OCI-LY7 (cell line): ENCODE measurements at regions not wholly inside any gene's neighbourhood (a gene's known extent, or its start where the extent isn't known, plus 50 kb on each side); places are given as distances from the start of the nearest gene placed in this dataset.

ENCODE experiments used
- BruUV-seq: library from RNA; stranded (reverse); fragments of 400-500 nt; replicated peaks from 2 replicates; lab custom pipeline; 2021; lab: Mats Ljungman, UMichigan
- CTCF ChIA-PET: fragments of 300-600 bp; sonication (Branson Sonifier 250); formaldehyde crosslinking; loops from one replicate; lab custom pipeline; 2022; ENCODE audit warnings: antibody characterized with exemption; ENCODE audit not compliant: unreplicated experiment; lab: Charles Lee
- POLR2A ChIA-PET: fragments of 300-600 bp; sonication (Branson Sonifier 250); formaldehyde crosslinking; loops from one replicate; lab custom pipeline; 2022; ENCODE audit warnings: antibody characterized with exemption; lab: Charles Lee
- DNase-seq: peaks from one replicate; pipeline ENCODE4 v3.0.0-alpha.2; 2015; ENCODE audit warnings: low spot score
- H2AFZ ChIP-seq: fragments of 200-600 bp; sonication (generic), shearing (Covaris generic); 2 replicates; pipeline ENCODE4 v1.6.1; 2014; ENCODE audit warnings: mild to moderate bottlenecking, antibody characterized with exemption, low read length, moderate library complexity
- H3K27ac ChIP-seq: fragments of 200-600 bp; sonication (generic); 2 replicates; pipeline ENCODE4 v1.5.1; 2014; ENCODE audit warnings: mixed run types, low read depth, mild to moderate bottlenecking, moderate library complexity, low read length, inconsistent platforms; ENCODE audit not compliant: poor library complexity, severe bottlenecking
- H3K36me3 ChIP-seq: fragments of 200-600 bp; sonication (generic); 2 replicates; pipeline ENCODE4 v1.6.1; 2014; ENCODE audit warnings: mild to moderate bottlenecking, antibody characterized with exemption, low read length, moderate library complexity, mixed read lengths; ENCODE audit not compliant: insufficient read depth
- H3K4me1 ChIP-seq: fragments of 200-600 bp; sonication (generic); 2 replicates; pipeline ENCODE4 v1.5.1; 2014; ENCODE audit warnings: mild to moderate bottlenecking, low read length; ENCODE audit not compliant: insufficient read depth, poor library complexity, severe bottlenecking
- H3K4me2 ChIP-seq: fragments of 200-600 bp; sonication (generic); 2 replicates; pipeline ENCODE4 v1.6.1; 2014; ENCODE audit warnings: mild to moderate bottlenecking, low read length
- H3K4me3 ChIP-seq: fragments of 200-600 bp; sonication (generic); 2 replicates; pipeline ENCODE4 v1.5.1; 2014; ENCODE audit warnings: mild to moderate bottlenecking, low read depth, low read length; ENCODE audit not compliant: poor library complexity, severe bottlenecking
- H3K79me2 ChIP-seq: fragments of 200-600 bp; sonication (generic); 2 replicates; pipeline ENCODE4 v1.6.1; 2016; ENCODE audit warnings: low read depth, mild to moderate bottlenecking, low read length, moderate library complexity, mixed read lengths; ENCODE audit not compliant: insufficient read depth
- H3K9me2 ChIP-seq: fragments of 200-600 bp; sonication (generic); 2 replicates; pipeline ENCODE4 v1.6.1; 2016; ENCODE audit warnings: mild to moderate bottlenecking, low read length, mixed read lengths; ENCODE audit not compliant: insufficient read depth
- H3K9me3 ChIP-seq: fragments of 200-600 bp; sonication (generic); 2 replicates; pipeline ENCODE4 v1.6.1; 2014; ENCODE audit warnings: mild to moderate bottlenecking, mixed run types, low read length, mixed read lengths
- H4K20me1 ChIP-seq: fragments of 200-600 bp; sonication (generic); 2 replicates; pipeline ENCODE4 v1.6.1; 2014; ENCODE audit warnings: mild to moderate bottlenecking, antibody characterized with exemption, low read length, moderate library complexity, mixed read lengths; ENCODE audit not compliant: insufficient read depth
- CTCF ChIP-seq: fragments of 200-600 bp; sonication (generic); conservative IDR thresholded peaks from 2 replicates; pipeline ENCODE4 v1.5.1; 2014; ENCODE audit warnings: mild to moderate bottlenecking, antibody characterized with exemption, low read length, moderate library complexity, mixed read lengths
- EZH2phosphoT487 ChIP-seq: fragments of 200-600 bp; sonication (generic); IDR thresholded peaks from 2 replicates; pipeline ENCODE4 v1.6.1; 2018; ENCODE audit warnings: low read depth, borderline replicate concordance, mild to moderate bottlenecking, mixed run types, antibody characterized with exemption, low read length, moderate library complexity, mixed read lengths
- intact Hi-C: fragments of 100-400 bp; cut with micrococcal nuclease; formaldehyde crosslinking; loops from one replicate; pipeline ENCODE4 v1.10.0; 2022; ENCODE audit not compliant: unreplicated experiment

- no peak overlapping the region for H2AFZ ChIP-seq
- H3K9me3 ChIP-seq = no peaks in the 10 kb centered on the region
- no peak overlapping the region for H3K4me2 ChIP-seq
- CTCF ChIA-PET = no interaction called here
- no peak overlapping the region for H3K4me3 ChIP-seq
- H3K4me1 ChIP-seq = no peaks in the 10 kb centered on the region
- intact Hi-C loops = no loop called here
- H3K36me3 ChIP-seq = no peaks in the 10 kb centered on the region
- H3K79me2 ChIP-seq = no peaks in the 10 kb centered on the region
- BruUV-seq = no TSS peak
- H4K20me1 ChIP-seq = no peaks in the 10 kb centered on the region
- TF ChIP-seq EZH2phosphoT487 = no peak
- TF ChIP-seq CTCF = no peak
- DNase-seq = no peak
- no peak overlapping the region for H3K27ac ChIP-seq
- POLR2A ChIA-PET = no interaction called here
- no peaks in the 10 kb centered on the region for H3K9me2 ChIP-seq
Observed at GRCh38 chr10:63069318-63069717, 63.8 kb upstream of the NRBF2 start.

DNA sequence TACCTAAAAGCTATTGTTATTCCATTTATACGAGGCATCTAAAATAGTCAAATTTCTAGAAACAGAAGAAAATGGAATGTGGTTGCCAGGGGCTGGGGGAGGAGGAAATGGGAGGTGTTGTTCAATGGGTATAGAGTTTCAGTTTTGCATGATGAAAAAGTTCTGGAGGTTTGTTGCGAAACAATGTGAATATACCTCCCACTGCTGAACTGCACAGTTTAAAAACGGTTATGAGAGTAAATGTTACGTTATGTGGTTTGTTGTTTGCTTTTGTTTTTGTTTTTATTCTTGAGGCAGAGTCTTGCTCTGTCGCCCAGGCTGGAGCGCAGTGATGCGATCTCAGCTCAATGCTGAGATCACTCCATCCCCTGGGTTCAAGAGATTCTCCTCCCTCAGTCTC lies 64.9 kb upstream of the NRBF2 start:
- H3K79me2 ChIP-seq = no peaks in the 10 kb centered on the region
- no peaks in the 10 kb centered on the region for H3K9me2 ChIP-seq
- no peaks in the 10 kb centered on the region for H3K9me3 ChIP-seq
- TF ChIP-seq EZH2phosphoT487 (no peak), CTCF (no peak)
- no peaks in the 10 kb centered on the region for H3K36me3 ChIP-seq
- H2AFZ ChIP-seq = no peak overlapping the region
- no peak overlapping the region for H3K4me2 ChIP-seq
- intact Hi-C loops = no loop called here
- no peaks in the 10 kb centered on the region for H3K4me1 ChIP-seq
- ChIA-PET CTCF (no interaction called here), POLR2A (interaction anchor here (0.8 to 1.4 kb wide), 3 partner anchors 10 to 680 kb away, joined by 3 read pairs; no protein-coding TSS in a partner anchor)
- no peak overlapping the region for H3K4me3 ChIP-seq
- H3K27ac ChIP-seq = no peak overlapping the region
- DNase-seq = no peak
- H4K20me1 ChIP-seq = no peaks in the 10 kb centered on the region
- BruUV-seq = no TSS peak

- H3K9me3 ChIP-seq = no peaks in the 10 kb centered on the region
- no peak for TF ChIP-seq EZH2phosphoT487
- no peak for TF ChIP-seq CTCF
- H3K4me2 ChIP-seq = no peak overlapping the region
- H3K9me2 ChIP-seq = no peaks in the 10 kb centered on the region
- H3K36me3 ChIP-seq = no peaks in the 10 kb centered on the region
- no peak overlapping the region for H2AFZ ChIP-seq
- no peak overlapping the region for H3K4me3 ChIP-seq
- DNase-seq = no peak
- H4K20me1 ChIP-seq = no peaks in the 10 kb centered on the region
- BruUV-seq = no TSS peak
- POLR2A ChIA-PET = interaction anchor here (0.5 kb wide), 1 partner anchor 197 kb away, joined by 3 read pairs; no protein-coding TSS in a partner anchor
- H3K4me1 ChIP-seq = no peaks in the 10 kb centered on the region
- intact Hi-C loops = no loop called here
- CTCF ChIA-PET = no interaction called here
- H3K27ac ChIP-seq = no peak overlapping the region
- H3K79me2 ChIP-seq = no peaks in the 10 kb centered on the region
Observed at GRCh38 chr10:63066606-63067005, 66.5 kb upstream of the NRBF2 start.
